IMR-90 (cell line): ENCODE measurements at regions not wholly inside any gene's neighbourhood (a gene's known extent, or its start where the extent isn't known, plus 50 kb on each side); places are given as distances from the start of the nearest gene placed in this dataset.

ENCODE experiments used
- ATAC-seq: fragments of 200-7000 bp; cut with Tn5 transposase; 2 replicates; pipeline ENCODE4 v1.9.1; 2020; ENCODE audit warnings: low read depth, mild to moderate bottlenecking, moderate library complexity
- BruUV-seq: library from RNA; stranded (reverse); fragments of 400-500 nt; replicated peaks from 2 replicates; lab custom pipeline; 2021; lab: Mats Ljungman, UMichigan
- CTCF ChIA-PET: fragments of 300-600 bp; formaldehyde crosslinking; extraction: SDS; loops from one replicate; lab custom pipeline; 2021; ENCODE audit warnings: antibody characterized with exemption; lab: Yijun Ruan, JAX
- POLR2A ChIA-PET: fragments of 300-600 bp; sonication (Branson Sonifier 250); formaldehyde crosslinking; loops from one replicate; lab custom pipeline; 2022; ENCODE audit warnings: antibody characterized with exemption; ENCODE audit not compliant: unreplicated experiment; lab: Charles Lee
- DNase-seq: peaks from one replicate; pipeline ENCODE4 v3.0.0; 2013
- H2AFZ ChIP-seq: replicated peaks from 2 replicates; pipeline ENCODE3; 2013; ENCODE audit warnings: low read length, mild to moderate bottlenecking; ENCODE audit not compliant: poor library complexity
- H2AK5ac ChIP-seq: 2 replicates; pipeline ENCODE4 v1.6.1; 2013; ENCODE audit warnings: low read depth, low read length, inconsistent platforms
- H2AK9ac ChIP-seq: replicated peaks from 2 replicates; pipeline ENCODE3; 2013; ENCODE audit warnings: mild to moderate bottlenecking, low read depth, low read length, moderate library complexity; ENCODE audit not compliant: poor library complexity
- H2BK120ac ChIP-seq: 2 replicates; pipeline ENCODE4 v1.6.1; 2013; ENCODE audit warnings: low read depth, low read length, inconsistent platforms
- H2BK15ac ChIP-seq: 3 replicates; pipeline ENCODE4 v1.6.1; 2013; ENCODE audit warnings: low read depth, low read length, inconsistent platforms
- H2BK20ac ChIP-seq: 2 replicates; pipeline ENCODE4 v1.6.1; 2013; ENCODE audit warnings: low read depth, mild to moderate bottlenecking, inconsistent platforms, low read length, moderate library complexity
- H2BK5ac ChIP-seq: 2 replicates; pipeline ENCODE4 v1.6.1; 2013; ENCODE audit warnings: mild to moderate bottlenecking, low read depth, low read length, inconsistent platforms; ENCODE audit not compliant: poor library complexity, severe bottlenecking
- H3K14ac ChIP-seq: replicated peaks from 2 replicates; pipeline ENCODE4 v1.6.1; 2013; ENCODE audit warnings: low read depth, low read length, inconsistent platforms
- H3K18ac ChIP-seq: 2 replicates; pipeline ENCODE4 v1.6.1; 2013; ENCODE audit warnings: low read depth, low read length, control low read depth
- H3K23ac ChIP-seq: 2 replicates; pipeline ENCODE4 v1.6.1; 2013; ENCODE audit warnings: low read depth, low read length, inconsistent platforms
- H3K27ac ChIP-seq: 2 replicates; pipeline ENCODE4 v1.5.1; 2013; ENCODE audit warnings: mild to moderate bottlenecking, control low read depth, low read length; ENCODE audit not compliant: insufficient read depth
- H3K27me3 ChIP-seq: 2 replicates; pipeline ENCODE4 v1.6.1; 2013; ENCODE audit warnings: low read length; ENCODE audit not compliant: control insufficient read depth, insufficient read depth
- H3K36me3 ChIP-seq: 2 replicates; pipeline ENCODE4 v1.6.1; 2013; ENCODE audit warnings: low read length, mixed read lengths; ENCODE audit not compliant: control insufficient read depth, insufficient read depth
- H3K4ac ChIP-seq: 2 replicates; pipeline ENCODE4 v1.6.1; 2013; ENCODE audit warnings: low read depth, low read length, inconsistent platforms
- H3K4me1 ChIP-seq: 2 replicates; pipeline ENCODE4 v1.6.1; 2013; ENCODE audit warnings: low read length, mixed read lengths; ENCODE audit not compliant: control insufficient read depth, insufficient read depth
- H3K4me2 ChIP-seq: 2 replicates; pipeline ENCODE4 v1.6.1; 2013; ENCODE audit warnings: low read depth, mild to moderate bottlenecking, control low read depth, low read length, moderate library complexity
- H3K4me3 ChIP-seq: 2 replicates; pipeline ENCODE4 v1.5.1; 2013; ENCODE audit warnings: low read depth, mild to moderate bottlenecking, control low read depth, low read length, moderate library complexity; ENCODE audit not compliant: insufficient read depth
- H3K56ac ChIP-seq: 2 replicates; pipeline ENCODE4 v1.6.1; 2013; ENCODE audit warnings: low read length, inconsistent platforms; ENCODE audit not compliant: insufficient read depth; ENCODE audit errors: extremely low read depth
- H3K79me1 ChIP-seq, 2 experiments: 2 replicates each; pipeline ENCODE4 v1.6.1; 2013; ENCODE audit warnings: low read length in 2 of 2, inconsistent platforms in 1 of 2, low read depth in 1 of 2
- H3K9ac ChIP-seq: 2 replicates; pipeline ENCODE4 v1.6.1; 2013; ENCODE audit warnings: low read depth, low read length, control low read depth
- H3K9me1 ChIP-seq: 2 replicates; pipeline ENCODE4 v1.6.1; 2013; ENCODE audit warnings: low read length, inconsistent platforms; ENCODE audit not compliant: insufficient read depth
- H3K9me3 ChIP-seq: 2 replicates; pipeline ENCODE4 v1.6.1; 2013; ENCODE audit warnings: low read length; ENCODE audit not compliant: control insufficient read depth, insufficient read depth
- H4K20me1 ChIP-seq: 2 replicates; pipeline ENCODE4 v1.6.1; 2013; ENCODE audit warnings: low read length, inconsistent platforms; ENCODE audit not compliant: insufficient read depth
- H4K5ac ChIP-seq: 2 replicates; pipeline ENCODE4 v1.6.1; 2013; ENCODE audit warnings: mild to moderate bottlenecking, low read depth, low read length, control low read depth
- H4K8ac ChIP-seq, 2 experiments: 2 replicates each; pipeline ENCODE4 v1.6.1; 2013; ENCODE audit warnings: low read depth in 2 of 2, low read length in 2 of 2, control low read depth in 1 of 2, inconsistent platforms in 1 of 2
- H4K91ac ChIP-seq: 2 replicates; pipeline ENCODE4 v1.6.1; 2013; ENCODE audit warnings: low read depth, low read length, inconsistent platforms; ENCODE audit not compliant: insufficient read depth
- MAFK ChIP-seq: IDR thresholded peaks from 2 replicates; pipeline ENCODE4 v1.6.1; 2012; ENCODE audit warnings: low read depth, low read length, improper control_type of control experiment
- MAZ ChIP-seq: IDR thresholded peaks from 2 replicates; pipeline ENCODE4 v1.6.1; 2012; ENCODE audit warnings: low read depth, mild to moderate bottlenecking, low read length, improper control_type of control experiment, moderate library complexity, borderline replicate concordance
- POLR2A ChIP-seq: IDR thresholded peaks from 2 replicates; pipeline ENCODE4 v1.6.1; 2012; ENCODE audit warnings: mild to moderate bottlenecking, low read depth, low read length
- WGBS, 2 experiments: methylation state at CpG; one replicate each; pipeline versions ENCODE4 v1.1.5 to v1.1.7; 2013; ENCODE audit warnings: missing lambda C conversion rate in 2 of 2; ENCODE audit not compliant: insufficient read length in 1 of 2; ENCODE audit errors: extremely low coverage in 2 of 2; 5-methylcytosine and 5-hydroxymethylcytosine counted together
- dilution Hi-C: fragments of 300-500 bp; cut with HindIII; formaldehyde crosslinking; loops from one replicate; pipeline ENCODE4 v1.14.3; 2018; ENCODE audit warnings: low sequenced_read_pairs; ENCODE audit not compliant: unreplicated experiment
- in situ Hi-C: fragments of 300-500 bp; cut with MboI; formaldehyde crosslinking; loops from 3 replicates; pipeline ENCODE4 v1.14.3; 2019; ENCODE audit warnings: low sequenced_read_pairs, inconsistent platforms, mixed read lengths
- intact Hi-C: fragments of 100-400 bp; cut with micrococcal nuclease; formaldehyde crosslinking; loops from 2 replicates; pipeline ENCODE4 v1.10.0; 2022

DNA sequence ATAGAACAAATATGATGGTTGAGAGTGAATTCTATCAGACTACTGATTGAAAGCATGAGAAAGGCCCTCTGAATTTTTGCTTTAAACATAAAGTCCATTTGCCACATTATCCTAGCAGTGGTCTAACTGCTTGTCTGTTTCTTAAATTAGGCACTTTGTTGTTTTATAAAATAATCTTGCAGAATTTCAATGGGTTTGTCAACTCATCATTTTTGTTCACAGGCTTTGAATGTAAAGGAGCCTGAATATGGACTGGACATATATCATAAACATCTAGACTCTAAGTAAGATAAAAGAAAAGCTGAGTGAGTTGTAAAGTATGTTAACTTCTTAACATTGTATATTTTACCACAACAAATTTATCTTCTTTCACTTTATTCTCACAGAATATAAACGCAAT lies 845.9 kb downstream of the SUCLG1 start:
- Histone ChIP-seq H3K4ac (no peak overlapping the region), H3K9me3 (no peaks in the 10 kb centered on the region), H2AK5ac (no peak overlapping the region), H3K9me1 (no peaks in the 10 kb centered on the region), H4K91ac (no peak overlapping the region), H3K4me2 (no peak overlapping the region), H3K56ac (no peak overlapping the region), H4K5ac (no peak overlapping the region), H3K23ac (no peak overlapping the region), H2AK9ac (no peak overlapping the region), H4K8ac (no peak overlapping the region), H2AFZ (no peak overlapping the region), H3K27ac (no peak overlapping the region), H2BK120ac (no peak overlapping the region), H2BK5ac (no peak overlapping the region), H4K20me1 (no peaks in the 10 kb centered on the region), H3K36me3 (no peaks in the 10 kb centered on the region), H3K9ac (no peak overlapping the region), H2BK15ac (no peak overlapping the region), H3K18ac (no peak overlapping the region), H3K4me3 (no peak overlapping the region), H2BK20ac (no peak overlapping the region), H3K27me3 (no peaks in the 10 kb centered on the region), H3K79me1 (no peaks in the 10 kb centered on the region), H3K14ac (no peak overlapping the region), H3K4me1 (no peaks in the 10 kb centered on the region)
- WGBS, 2 experiments, result 100% methylated on average over 1 of the region's 1 CpG; no CpG with 5 or more reads in 1 of the 2 experiments
- no peak for ATAC-seq
- dilution Hi-C loops (no loop called here), in situ Hi-C loops (no loop called here), intact Hi-C loops (no loop called here)
- no TSS peak for BruUV-seq
- DNase-seq, result no peak
- ChIA-PET POLR2A (no interaction called here), CTCF (no interaction called here)
- no peak for TF ChIP-seq POLR2A
- TF ChIP-seq MAFK, result peak; percentile 44
- no peak for TF ChIP-seq MAZ
